ENCODE measurements at regions not wholly inside any gene's neighbourhood (a gene's known extent, or its start where the extent isn't known, plus 50 kb on each side); places are given as distances from the start of the nearest gene placed in this dataset.

DNA sequence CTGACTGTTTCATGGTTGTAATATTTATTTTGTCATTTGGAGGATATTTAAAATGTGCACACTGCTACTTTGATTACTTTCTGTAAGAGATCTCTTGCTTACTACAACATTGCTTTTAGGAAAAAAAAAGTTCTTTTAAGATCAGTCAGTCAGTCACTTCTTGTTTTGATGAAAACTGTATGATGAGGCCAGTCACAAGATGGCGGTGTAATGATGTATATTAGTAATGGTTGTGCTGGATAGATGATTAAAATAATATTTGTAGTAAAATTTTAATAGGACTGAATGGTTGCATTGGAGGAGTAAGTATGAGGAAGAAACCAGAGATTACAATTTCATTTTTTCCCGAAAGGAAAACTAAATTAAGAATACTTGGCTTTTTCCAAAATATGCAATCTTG lies 2411.1 kb downstream of the PCDH9 start:
- TF ChIP-seq CTCF (conservative IDR thresholded peaks at IDR 0.05) (peak; percentile 17), ZFX (IDR thresholded peaks at IDR 0.05) (no peak)

All from C4-2B (cell line).